Neuronal stem cell (in vitro differentiated cells): ENCODE measurements at regions not wholly inside any gene's neighbourhood (a gene's known extent, or its start where the extent isn't known, plus 50 kb on each side); places are given as distances from the start of the nearest gene placed in this dataset. TPM values are rescaled to one million over a fixed set of nuclear protein-coding genes. Genes with fewer than 3 reads are reported as not detected.

ENCODE experiments used
- DNase-seq: peaks from one replicate; pipeline ENCODE4 v3.0.0-alpha.2; 2013; ENCODE audit warnings: low spot score
- H2AFZ ChIP-seq: one replicate; pipeline ENCODE4 v1.6.1; 2013; ENCODE audit warnings: mild to moderate bottlenecking, low read length, inconsistent platforms
- H2AK5ac ChIP-seq: 2 replicates; pipeline ENCODE4 v1.6.1; 2013; ENCODE audit warnings: low read depth, mild to moderate bottlenecking, inconsistent platforms, low read length, moderate library complexity, mixed read lengths
- H2BK120ac ChIP-seq: 2 replicates; pipeline ENCODE4 v1.6.1; 2013; ENCODE audit warnings: low read depth, mild to moderate bottlenecking, inconsistent platforms, low read length, moderate library complexity, mixed read lengths
- H2BK12ac ChIP-seq: one replicate; pipeline ENCODE4 v1.6.1; 2013; ENCODE audit warnings: low read length, inconsistent platforms
- H2BK15ac ChIP-seq: 2 replicates; pipeline ENCODE4 v1.6.1; 2013; ENCODE audit warnings: mild to moderate bottlenecking, low read length, inconsistent platforms, mixed read lengths
- H2BK5ac ChIP-seq: one replicate; pipeline ENCODE4 v1.6.1; 2013; ENCODE audit warnings: inconsistent platforms, mild to moderate bottlenecking, low read length, moderate library complexity
- H3K14ac ChIP-seq: one replicate; pipeline ENCODE4 v1.6.1; 2013; ENCODE audit warnings: low read length, inconsistent platforms
- H3K18ac ChIP-seq: 2 replicates; pipeline ENCODE4 v1.6.1; 2013; ENCODE audit warnings: low read length, inconsistent platforms
- H3K23ac ChIP-seq: 2 replicates; pipeline ENCODE4 v1.6.1; 2013; ENCODE audit warnings: low read depth, mild to moderate bottlenecking, mixed read lengths, low read length, inconsistent platforms; ENCODE audit not compliant: poor library complexity
- H3K27ac ChIP-seq: replicated peaks from 3 replicates; pipeline ENCODE4 v1.5.1; 2013; ENCODE audit warnings: low read length, inconsistent platforms
- H3K27me3 ChIP-seq, 3 experiments: 2 replicates each; pipeline ENCODE4 v1.6.1; 2013; ENCODE audit warnings: low read length in 3 of 3, mild to moderate bottlenecking in 2 of 3, inconsistent platforms in 1 of 3, low read depth in 1 of 3, mixed read lengths in 1 of 3, moderate library complexity in 1 of 3; ENCODE audit not compliant: control insufficient read depth in 3 of 3, insufficient read depth in 3 of 3
- H3K36me3 ChIP-seq, 2 donors: replicated peaks in 1 of 2; 2 replicates each; pipeline ENCODE4 v1.6.1; 2013; ENCODE audit warnings: low read length in 2 of 2; ENCODE audit not compliant: control insufficient read depth in 2 of 2, insufficient read depth in 2 of 2
- H3K4ac ChIP-seq: 2 replicates; pipeline ENCODE4 v1.6.1; 2013; ENCODE audit warnings: inconsistent platforms, mild to moderate bottlenecking, low read length, moderate library complexity
- H3K4me1 ChIP-seq, 2 donors: 1 replicate in 1 of 2; 2 replicates in 1 of 2; pipeline ENCODE4 v1.6.1; 2013; ENCODE audit warnings: low read length in 2 of 2, low read depth in 1 of 2; ENCODE audit not compliant: control insufficient read depth in 2 of 2, insufficient read depth in 1 of 2
- H3K4me2 ChIP-seq: one replicate; pipeline ENCODE4 v1.6.1; 2013; ENCODE audit warnings: mild to moderate bottlenecking, low read length, inconsistent platforms; ENCODE audit not compliant: insufficient read depth, poor library complexity, severe bottlenecking
- H3K4me3 ChIP-seq, 2 donors: 2 replicates each; pipeline ENCODE4 v1.5.1; 2013; ENCODE audit warnings: low read length in 2 of 2, mild to moderate bottlenecking in 2 of 2, inconsistent platforms in 1 of 2, moderate library complexity in 1 of 2
- H3K79me1 ChIP-seq: one replicate; pipeline ENCODE4 v1.6.1; 2013; ENCODE audit warnings: low read depth, mild to moderate bottlenecking, inconsistent platforms, low read length, moderate library complexity
- H3K9ac ChIP-seq: one replicate; pipeline ENCODE4 v1.6.1; 2013; ENCODE audit warnings: mild to moderate bottlenecking, low read depth, low read length, inconsistent platforms; ENCODE audit not compliant: poor library complexity
- H3K9me3 ChIP-seq, 2 donors: replicated peaks in 1 of 2; 2 replicates each; pipeline versions ENCODE3 to v1.6.1; 2013; ENCODE audit warnings: low read length in 2 of 2, mild to moderate bottlenecking in 2 of 2, inconsistent platforms in 1 of 2, low read depth in 1 of 2, mixed read lengths in 1 of 2, moderate library complexity in 1 of 2; ENCODE audit not compliant: control insufficient read depth in 2 of 2, insufficient read depth in 1 of 2
- H4K8ac ChIP-seq: one replicate; pipeline ENCODE4 v1.6.1; 2013; ENCODE audit warnings: low read depth, mild to moderate bottlenecking, inconsistent platforms, low read length, moderate library complexity
- H4K91ac ChIP-seq: one replicate; pipeline ENCODE4 v1.6.1; 2013; ENCODE audit warnings: low read length, low read depth, mild to moderate bottlenecking, inconsistent platforms; ENCODE audit not compliant: poor library complexity
- WGBS, 2 donors: extraction: QIAGEN DNeasy Blood & Tissue Kit; methylation state at CpG; one replicate each; pipeline ENCODE4 v1.1.7; 2013; ENCODE audit warnings: missing lambda C conversion rate in 2 of 2, mixed read lengths in 1 of 2; ENCODE audit not compliant: insufficient read length in 2 of 2, insufficient replicate concordance in 1 of 2; ENCODE audit errors: extremely low coverage in 2 of 2; 5-methylcytosine and 5-hydroxymethylcytosine counted together
- small RNA-seq: library from polyadenylated mRNA; stranded (forward); fragments of <200 nt; extraction: miRNeasy Mini kit (QIAGEN cat#:217004); gene quantifications from one replicate; pipeline ENCODE3, GENCODE V24; 2013; ENCODE audit not compliant: insufficient read depth

DNA sequence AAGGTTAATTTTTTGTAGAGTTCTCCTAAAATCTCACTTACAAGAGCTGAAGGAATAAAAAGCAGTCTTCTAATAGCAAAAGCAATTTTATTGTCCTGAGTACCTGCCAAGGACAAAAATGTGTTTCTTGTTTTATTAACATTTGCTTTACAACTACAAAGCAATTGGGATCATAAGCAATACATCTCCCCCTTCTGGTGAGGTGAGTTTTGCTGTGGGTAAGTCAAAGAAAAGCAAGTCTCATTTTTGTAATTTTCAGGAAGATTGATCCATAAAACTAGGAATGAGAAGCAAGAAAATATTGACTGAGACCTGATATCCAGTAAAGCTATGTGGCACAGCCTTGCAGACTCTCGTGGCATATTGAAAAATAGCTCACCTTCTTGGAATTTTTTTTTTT, 2162.7 kb downstream of the NCAM2 start:
- whole genome bisulfite sequencing, 2 donors, result no CpG with 5 or more reads among the region's 1 CpG
- Histone ChIP-seq H3K27ac (no peak overlapping the region), H2AK5ac (no peak overlapping the region), H2BK12ac (no peak overlapping the region), H3K4me1 (no peaks in the 10 kb centered on the region), H3K79me1 (no peaks in the 10 kb centered on the region), H3K18ac (no peak overlapping the region), H2BK120ac (no peak overlapping the region), H3K9ac (no peak overlapping the region), H3K23ac (no peak overlapping the region), H3K4me3 (no peak overlapping the region), H3K27me3 (no peaks in the 10 kb centered on the region), H3K4me2 (no peak overlapping the region), H2BK5ac (no peak overlapping the region), H2BK15ac (no peak overlapping the region), H3K4ac (no peak overlapping the region), H4K8ac (no peak overlapping the region), H3K36me3 (no peaks in the 10 kb centered on the region), H3K14ac (no peak overlapping the region), H2AFZ (no peak overlapping the region), H3K9me3 (no peaks in the 10 kb centered on the region), H4K91ac (no peak overlapping the region)
- DNase-seq, result no peak

GRCh38 chr21:23162198-23162946, 2164.2 kb downstream of the NCAM2 start:
- H3K23ac ChIP-seq, result no peak overlapping the region
- no peaks in the 10 kb centered on the region for H3K36me3 ChIP-seq
- no peak overlapping the region for H3K4me3 ChIP-seq
- no peak overlapping the region for H2BK12ac ChIP-seq
- H2AK5ac ChIP-seq, result no peak overlapping the region
- no peak for DNase-seq
- H2BK5ac ChIP-seq, result no peak overlapping the region
- H4K8ac ChIP-seq, result no peak overlapping the region
- H3K27me3 ChIP-seq, result no peaks in the 10 kb centered on the region
- no peaks in the 10 kb centered on the region for H3K9me3 ChIP-seq
- H2BK15ac ChIP-seq, result no peak overlapping the region
- no peak overlapping the region for H2BK120ac ChIP-seq
- H3K4me2 ChIP-seq, result no peak overlapping the region
- WGBS, 2 donors, result 100% methylated on average over 1 of the region's 4 CpGs; no CpG with 5 or more reads in 1 of the 2 donors
- H4K91ac ChIP-seq, result no peak overlapping the region
- no peak overlapping the region for H3K9ac ChIP-seq
- H3K79me1 ChIP-seq, result no peaks in the 10 kb centered on the region
- H3K4me1 ChIP-seq, result no peaks in the 10 kb centered on the region
- H3K4ac ChIP-seq, result no peak overlapping the region
- peak overlapping the region; percentile 72 for H2AFZ ChIP-seq
- no peak overlapping the region for H3K18ac ChIP-seq
- H3K27ac ChIP-seq, result no peak overlapping the region
- H3K14ac ChIP-seq, result no peak overlapping the region

Small RNA genes lying in the stretch of these regions (small RNA-seq; reads per million reads assigned to genes)
- not detected for gene MIR6130
- gene RNU4-45P, result not detected
